Progenitor cell of endocrine pancreas (in vitro differentiated cells): ENCODE measurements at regions not wholly inside any gene's neighbourhood (a gene's known extent, or its start where the extent isn't known, plus 50 kb on each side); places are given as distances from the start of the nearest gene placed in this dataset.
"Not testable (repeated sequence)": the region's sequence is repeated elsewhere in the genome, so short reads cannot be mapped to it uniquely, and the experiment has no call there.

Experiments used
- DNase-seq: peaks from one replicate; pipeline ENCODE4 v3.0.0; 2021; ENCODE audit warnings: low spot score; ENCODE audit not compliant: unreplicated experiment
- H3K27ac Mint-ChIP-seq: 2 replicates; pipeline ENCODE4 v1.8.0; 2021; ENCODE audit warnings: mild to moderate bottlenecking, moderate library complexity, mixed read lengths
- H3K27me3 Mint-ChIP-seq: 2 replicates; pipeline ENCODE4 v1.8.0; 2021; ENCODE audit warnings: mixed read lengths
- H3K36me3 Mint-ChIP-seq: 2 replicates; pipeline ENCODE4 v1.8.0; 2022; ENCODE audit warnings: mixed read lengths; ENCODE audit not compliant: insufficient read depth
- H3K4me1 Mint-ChIP-seq: 2 replicates; pipeline ENCODE4 v1.8.0; 2021; ENCODE audit warnings: low read depth, mixed read lengths
- H3K4me3 Mint-ChIP-seq: 2 replicates; pipeline ENCODE4 v1.8.0; 2021; ENCODE audit warnings: low read depth, mild to moderate bottlenecking, moderate library complexity, mixed read lengths
- H3K9me3 Mint-ChIP-seq: 2 replicates; pipeline ENCODE4 v1.8.0; 2021; ENCODE audit warnings: low read depth, mixed read lengths
- TF ChIP-seq, protein P1 (sequence below): fragments of 200-600 bp; sonication (generic); IDR thresholded peaks from one replicate; pipeline ENCODE4 v1.5.0; 2021; ENCODE audit warnings: antibody characterized with exemption, mild to moderate bottlenecking; ENCODE audit not compliant: unreplicated experiment

DNA sequence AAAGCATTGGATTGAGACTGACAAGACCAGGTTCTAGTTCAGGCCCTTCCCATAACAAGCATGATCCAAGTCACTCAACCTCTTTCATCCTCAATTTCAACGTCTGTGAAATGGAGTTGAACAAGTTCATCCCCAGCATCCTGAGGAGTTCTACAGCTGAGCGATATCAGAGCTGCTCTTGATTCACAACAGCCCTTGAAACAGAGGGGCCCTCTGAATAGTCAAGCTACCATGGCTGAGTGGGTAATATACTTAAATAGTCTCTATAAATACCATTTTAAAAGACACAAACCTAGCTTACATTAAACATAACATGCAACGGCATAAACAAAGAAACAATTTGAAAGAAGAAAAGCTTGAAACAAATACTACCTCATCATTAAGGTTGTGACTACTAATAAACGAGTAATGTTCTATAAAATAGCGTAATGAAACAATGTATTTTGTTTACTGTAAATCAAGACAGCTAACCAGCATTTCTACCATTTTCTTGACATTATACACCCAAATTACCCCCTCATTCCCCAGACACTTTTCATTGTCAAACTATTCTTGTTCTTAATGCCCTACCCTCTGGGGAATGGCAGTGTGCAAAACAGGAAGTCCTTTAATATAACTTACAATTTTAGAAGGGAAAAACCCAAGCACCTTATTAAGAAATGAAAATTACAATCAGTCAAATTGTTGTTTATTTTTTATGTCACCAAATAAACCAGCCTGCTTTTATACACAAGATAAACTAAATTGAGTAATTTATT is 202.3 kb downstream of the PARM1 start:
- Mint-ChIP-seq H3K4me3 (no peak overlapping the region), H3K4me1 (no peaks in the 10 kb centered on the region), H3K9me3 (peaks cover 4% of the 10 kb centered on the region), H3K36me3 (peaks cover 1% of the 10 kb centered on the region), H3K27ac (no peak overlapping the region), H3K27me3 (no peaks in the 10 kb centered on the region)
- DNase-seq: no peak
- TF ChIP-seq, protein P1, sequence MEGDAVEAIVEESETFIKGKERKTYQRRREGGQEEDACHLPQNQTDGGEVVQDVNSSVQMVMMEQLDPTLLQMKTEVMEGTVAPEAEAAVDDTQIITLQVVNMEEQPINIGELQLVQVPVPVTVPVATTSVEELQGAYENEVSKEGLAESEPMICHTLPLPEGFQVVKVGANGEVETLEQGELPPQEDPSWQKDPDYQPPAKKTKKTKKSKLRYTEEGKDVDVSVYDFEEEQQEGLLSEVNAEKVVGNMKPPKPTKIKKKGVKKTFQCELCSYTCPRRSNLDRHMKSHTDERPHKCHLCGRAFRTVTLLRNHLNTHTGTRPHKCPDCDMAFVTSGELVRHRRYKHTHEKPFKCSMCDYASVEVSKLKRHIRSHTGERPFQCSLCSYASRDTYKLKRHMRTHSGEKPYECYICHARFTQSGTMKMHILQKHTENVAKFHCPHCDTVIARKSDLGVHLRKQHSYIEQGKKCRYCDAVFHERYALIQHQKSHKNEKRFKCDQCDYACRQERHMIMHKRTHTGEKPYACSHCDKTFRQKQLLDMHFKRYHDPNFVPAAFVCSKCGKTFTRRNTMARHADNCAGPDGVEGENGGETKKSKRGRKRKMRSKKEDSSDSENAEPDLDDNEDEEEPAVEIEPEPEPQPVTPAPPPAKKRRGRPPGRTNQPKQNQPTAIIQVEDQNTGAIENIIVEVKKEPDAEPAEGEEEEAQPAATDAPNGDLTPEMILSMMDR: no peak

DNA sequence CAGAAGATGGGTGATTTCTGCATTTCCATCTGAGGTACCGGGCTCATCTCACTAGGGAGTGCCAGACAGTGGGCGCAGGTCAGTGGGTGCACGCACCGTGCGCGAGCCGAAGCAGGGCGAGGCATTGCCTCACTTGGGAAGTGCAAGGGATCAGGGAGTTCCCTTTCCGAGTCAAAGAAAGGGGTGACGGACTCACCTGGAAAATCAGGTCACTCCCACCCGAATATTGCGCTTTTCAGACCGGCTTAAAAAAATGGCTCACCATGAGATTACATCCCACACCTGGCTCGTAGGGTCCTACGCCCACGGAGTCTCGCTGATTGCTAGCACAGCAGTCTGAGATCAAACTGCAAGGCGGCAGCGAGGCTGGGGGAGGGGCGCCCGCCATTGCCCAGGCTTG is 194.0 kb downstream of the PARM1 start:
- H3K27ac Mint-ChIP-seq: peak overlapping the region; percentile 97
- not testable (repeated sequence) for H3K36me3 Mint-ChIP-seq, H3K27me3 Mint-ChIP-seq, H3K4me1 Mint-ChIP-seq, H3K9me3 Mint-ChIP-seq, DNase-seq
- H3K4me3 Mint-ChIP-seq: peak overlapping the region; percentile 81

DNA sequence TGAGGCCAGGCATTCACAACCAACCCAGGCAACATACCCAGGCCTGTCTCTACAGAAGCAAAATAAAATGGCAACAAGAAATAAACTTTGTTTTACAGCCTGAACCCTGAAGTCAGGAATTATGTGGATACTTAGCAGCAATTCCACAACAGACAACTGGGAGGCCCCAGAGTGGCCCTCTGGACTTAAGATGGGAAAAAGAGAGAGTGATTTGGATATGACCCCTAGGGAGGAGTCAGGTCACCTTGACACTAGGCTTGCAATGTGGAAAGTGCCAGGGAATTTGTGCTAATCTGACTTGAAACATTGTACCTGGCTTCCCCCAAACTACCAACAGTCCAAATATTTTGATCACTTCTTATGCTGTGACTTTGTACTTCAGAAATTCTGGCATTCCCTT is 193.1 kb downstream of the PARM1 start:
- Mint-ChIP-seq H3K4me1 (no peaks in the 10 kb centered on the region), H3K4me3 (peak overlapping the region; percentile 81), H3K27me3 (no peaks in the 10 kb centered on the region), H3K36me3 (peaks cover 7% of the 10 kb centered on the region), H3K27ac (peak overlapping the region; percentile 97), H3K9me3 (peaks cover 8% of the 10 kb centered on the region)
- TF ChIP-seq, protein P1: no peak
- DNase-seq: no peak

DNA sequence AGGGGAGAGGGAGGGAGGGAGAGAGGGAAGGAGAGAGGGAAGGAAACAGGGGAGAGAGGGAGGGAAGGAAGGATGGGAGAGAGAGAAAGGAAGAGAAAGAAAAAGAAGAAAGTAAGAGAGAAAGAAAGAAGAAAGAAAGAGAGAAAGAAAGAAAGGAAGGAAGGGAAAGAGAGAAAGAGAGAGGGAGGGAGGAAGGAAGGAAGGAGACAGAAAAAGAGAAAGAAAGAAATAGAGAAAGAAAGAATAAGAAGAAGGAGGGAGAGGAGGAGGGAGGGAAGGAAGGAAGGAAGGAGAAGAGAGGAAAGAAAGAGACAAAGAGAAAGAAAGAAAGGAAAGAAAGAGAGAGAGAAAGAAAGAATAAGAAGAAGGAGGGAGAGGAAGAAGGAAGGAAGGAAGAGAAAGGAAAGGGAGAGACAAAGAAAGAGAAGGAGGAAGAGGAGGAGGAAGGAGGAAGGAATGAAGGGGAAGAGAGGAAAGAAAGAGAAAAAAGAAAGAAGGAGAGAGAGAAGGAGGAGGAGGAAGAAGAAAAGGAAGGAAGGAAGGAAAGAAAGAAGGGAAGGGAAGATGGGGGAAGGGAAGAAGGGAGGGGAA is 189.6 kb downstream of the PARM1 start:
- Mint-ChIP-seq H3K4me1 (no peaks in the 10 kb centered on the region), H3K9me3 (peaks cover 11% of the 10 kb centered on the region), H3K27me3 (no peaks in the 10 kb centered on the region), H3K4me3 (no peak overlapping the region), H3K36me3 (peaks cover 14% of the 10 kb centered on the region), H3K27ac (no peak overlapping the region)
- no peak for DNase-seq
- TF ChIP-seq, protein P1: no peak

DNA sequence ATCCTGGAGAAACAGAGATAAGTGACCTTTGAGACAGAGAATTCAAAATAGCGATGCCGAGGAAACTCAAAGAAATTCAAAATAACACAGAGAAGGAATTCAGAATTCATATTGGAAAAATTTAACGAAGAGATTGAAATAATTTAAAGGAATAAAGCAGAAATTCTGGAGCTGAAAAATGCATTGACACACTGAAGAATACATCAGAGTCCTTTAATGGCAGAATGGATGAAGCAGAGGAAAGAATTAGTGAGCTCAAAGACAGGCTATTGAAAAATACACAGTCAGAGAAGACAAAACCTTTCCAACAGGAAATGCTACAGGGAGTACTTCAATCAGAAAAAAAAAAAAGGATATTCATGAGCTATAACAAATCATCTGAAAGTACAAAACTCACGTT is 185.8 kb downstream of the PARM1 start:
- TF ChIP-seq, protein P1: no peak
- DNase-seq: no peak
- peaks cover 13% of the 10 kb centered on the region for H3K9me3 Mint-ChIP-seq
- H3K36me3 Mint-ChIP-seq: peaks cover 18% of the 10 kb centered on the region
- H3K27ac Mint-ChIP-seq: no peak overlapping the region
- no peaks in the 10 kb centered on the region for H3K4me1 Mint-ChIP-seq
- H3K4me3 Mint-ChIP-seq: no peak overlapping the region
- no peaks in the 10 kb centered on the region for H3K27me3 Mint-ChIP-seq

DNA sequence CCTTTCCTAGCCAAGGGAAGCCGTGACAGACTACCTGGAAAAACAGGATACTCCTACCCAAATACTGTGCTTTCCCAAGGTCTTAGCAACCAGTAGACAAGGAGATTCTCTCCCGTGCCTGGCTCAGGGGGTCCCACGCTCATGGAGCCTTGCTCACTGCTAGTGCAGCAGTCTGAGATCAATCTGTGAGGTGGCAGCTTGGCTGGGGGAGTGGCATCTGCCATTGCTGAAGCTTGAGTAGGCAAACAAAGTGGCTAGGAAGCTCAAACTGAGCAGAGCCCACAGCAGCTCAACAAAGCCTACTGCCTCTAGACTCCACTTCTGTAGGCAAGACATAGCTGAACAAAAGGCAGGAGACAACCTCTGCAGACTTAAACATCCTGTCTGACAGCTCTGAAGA is 177.1 kb downstream of the PARM1 start:
- TF ChIP-seq, protein P1: no peak
- no peak for DNase-seq
- peaks cover 8% of the 10 kb centered on the region for H3K36me3 Mint-ChIP-seq
- H3K27ac Mint-ChIP-seq: no peak overlapping the region
- H3K4me3 Mint-ChIP-seq: no peak overlapping the region
- H3K27me3 Mint-ChIP-seq: no peaks in the 10 kb centered on the region
- no peaks in the 10 kb centered on the region for H3K4me1 Mint-ChIP-seq
- peaks cover 23% of the 10 kb centered on the region for H3K9me3 Mint-ChIP-seq
